Breast epithelium (tissue), 3 donors: ENCODE measurements at regions not wholly inside any gene's neighbourhood (a gene's known extent, or its start where the extent isn't known, plus 50 kb on each side); places are given as distances from the start of the nearest gene placed in this dataset.

ENCODE experiments used
- CTCF ChIP-seq, 3 donors: fragments of 450-650 bp; IDR thresholded peaks; one replicate each; pipeline ENCODE4 v1.5.1; 2016 to 2017; ENCODE audit warnings: antibody characterized with exemption in 3 of 3, mild to moderate bottlenecking in 3 of 3, moderate library complexity in 3 of 3
- POLR2A ChIP-seq: fragments of 450-650 bp; IDR thresholded peaks from one replicate; pipeline ENCODE4 v1.6.1; 2016; ENCODE audit warnings: antibody characterized with exemption, mild to moderate bottlenecking, moderate library complexity

GRCh38 chr2:14910654-14911053 lies 278.1 kb downstream of the LRATD1 start:
- TF ChIP-seq POLR2A (no peak), CTCF (IDR thresholded peaks at IDR 0.05) (no peak)
